ENCODE measurements at regions not wholly inside any gene's neighbourhood (a gene's known extent, or its start where the extent isn't known, plus 50 kb on each side); places are given as distances from the start of the nearest gene placed in this dataset.

GRCh38 chr12:113759135-113759534, 207.0 kb downstream of the RBM19 start:
- TF ChIP-seq CTCF (IDR thresholded peaks at IDR 0.05) (no peak), POLR2A (IDR thresholded peaks at IDR 0.05) (no peak)
